ENCODE measurements at regions not wholly inside any gene's neighbourhood (a gene's known extent, or its start where the extent isn't known, plus 50 kb on each side); places are given as distances from the start of the nearest gene placed in this dataset.

DNA sequence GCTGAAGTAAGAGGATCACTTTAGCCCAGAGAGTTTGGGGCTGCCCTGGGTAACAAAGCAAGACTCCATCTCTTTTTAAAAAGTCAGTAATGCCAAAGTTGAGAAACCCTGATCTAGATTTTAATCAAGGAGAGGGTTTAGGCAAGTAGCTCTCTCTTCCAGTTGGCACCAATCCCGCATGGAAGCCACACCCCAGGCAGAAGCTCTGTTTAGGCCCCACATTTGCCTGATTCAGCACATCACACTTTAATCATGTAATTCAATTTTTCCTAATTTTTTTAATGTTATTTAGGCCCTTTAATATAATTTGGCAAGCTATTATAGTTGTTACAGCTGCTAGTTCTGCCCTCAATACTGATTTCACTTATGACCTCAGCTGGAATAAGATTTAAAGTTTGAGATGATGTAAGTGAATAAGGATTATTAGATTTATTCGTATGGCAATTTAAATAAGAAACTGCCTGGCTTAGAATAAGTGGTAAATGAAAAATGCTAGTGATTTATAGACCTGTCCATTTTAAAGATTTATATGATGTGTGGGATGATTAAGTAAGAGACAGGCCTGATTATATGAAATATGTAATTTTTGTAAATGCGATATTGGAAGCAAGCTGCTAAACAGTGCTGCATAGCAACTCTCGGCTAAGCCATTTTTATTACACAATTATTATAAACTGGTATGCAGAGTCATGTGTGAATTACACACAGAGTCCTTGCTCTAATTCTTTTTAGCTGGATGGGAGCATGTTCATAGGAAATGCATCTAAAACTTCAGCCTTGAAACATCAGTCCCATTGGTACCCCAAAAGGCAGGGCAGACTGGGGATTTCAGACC is 80.2 kb upstream of the NFE2L3 start:
- no peaks in the 10 kb centered on the region for H3K4me1 ChIP-seq (ENCODE audit: control insufficient read depth in 2 of 2, insufficient read depth in 2 of 2, low read length in 2 of 2)
- no peaks in the 10 kb centered on the region for H4K20me1 ChIP-seq (ENCODE audit: control insufficient read depth, insufficient read depth, low read length, poor library complexity, severe bottlenecking)
- no peaks in the 10 kb centered on the region for H3K79me2 ChIP-seq (ENCODE audit: control insufficient read depth, insufficient read depth, low read length)
- POLR2A ChIA-PET = no interaction called here
- Mint-ChIP-seq H3K27me3 (peaks cover 25% of the 10 kb centered on the region), H3K4me3 (no peak overlapping the region), H3K27ac (no peak overlapping the region), H3K4me1 (no peaks in the 10 kb centered on the region), H3K9me3 (ENCODE audit: insufficient read depth) (no peaks in the 10 kb centered on the region)
- TF ChIP-seq CTCF (IDR thresholded peaks at IDR 0.05) = no peak
- no peak overlapping the region for H3K27ac ChIP-seq (ENCODE audit: low read length in 2 of 2)
- intact Hi-C loops (cut with micrococcal nuclease) = no loop called here
- DNase-seq = no peak
- H2AFZ ChIP-seq (ENCODE audit: insufficient read depth, low read depth, low read length, poor library complexity, severe bottlenecking) = no peak overlapping the region
- H3K4me2 ChIP-seq (replicated peaks; ENCODE audit: low read depth, low read length, poor library complexity, severe bottlenecking) = no peak overlapping the region
- CTCF ChIA-PET = interaction anchor here (1.4 kb wide), 1 partner anchor 14 kb away, joined by 3 read pairs; no protein-coding TSS in a partner anchor
- H3K9me3 ChIP-seq (ENCODE audit: control extremely low read depth in 1 of 3, control insufficient read depth in 2 of 3, insufficient read depth in 1 of 3, low read length in 2 of 3) = no peaks in the 10 kb centered on the region
- WGBS (ENCODE audit: insufficient coverage) = 100% methylated on average over 1 of the region's 4 CpGs
- no peak overlapping the region for H3K4me3 ChIP-seq (ENCODE audit: control extremely low read depth in 1 of 5, extremely low read depth in 1 of 5, insufficient read depth in 1 of 5, low read depth in 2 of 5, low read length in 4 of 5)
- ATAC-seq (ENCODE audit: low read depth) = no peak
- H3K9ac ChIP-seq (ENCODE audit: low read length) = no peak overlapping the region
- peaks cover 0 to 9% (median 2%) of the 10 kb centered on the region in 4 experiments for H3K27me3 ChIP-seq (replicated peaks in 1 of 4; ENCODE audit: control extremely low read depth in 1 of 4, control insufficient read depth in 3 of 4, insufficient read depth in 4 of 4, low read length in 3 of 4)
- no peaks in the 10 kb centered on the region for H3K36me3 ChIP-seq (replicated peaks in 1 of 2; ENCODE audit: control extremely low read depth in 1 of 2, control insufficient read depth in 1 of 2, extremely low read depth in 1 of 2, insufficient read depth in 2 of 2, low read length in 1 of 2)

DNA sequence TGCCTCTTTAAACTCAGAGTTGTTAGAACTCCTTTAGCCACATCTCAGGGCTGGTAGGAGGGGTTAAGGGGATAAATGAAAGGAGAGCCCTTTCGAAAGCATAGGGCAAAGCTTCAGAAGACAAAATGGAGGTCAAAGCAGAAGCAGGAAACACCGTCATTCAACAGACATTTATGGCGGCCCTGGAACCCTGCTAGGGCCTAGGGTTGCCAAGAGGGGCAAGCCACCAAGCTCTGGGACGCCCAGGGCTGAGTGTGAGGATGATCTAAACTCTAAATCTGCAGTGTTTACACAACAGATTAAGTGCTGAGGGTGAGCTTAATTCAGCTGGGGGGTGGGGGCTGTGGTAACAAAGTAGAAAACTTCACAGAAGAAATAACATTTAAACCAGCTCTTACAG is 79.0 kb upstream of the NFE2L3 start:
- Histone ChIP-seq H2AFZ (ENCODE audit: insufficient read depth, low read depth, low read length, poor library complexity, severe bottlenecking) (no peak overlapping the region), H3K79me2 (ENCODE audit: control insufficient read depth, insufficient read depth, low read length) (no peaks in the 10 kb centered on the region), H3K27ac (ENCODE audit: low read length in 2 of 2) (no peak overlapping the region), H3K9me3 (ENCODE audit: control extremely low read depth in 1 of 3, control insufficient read depth in 2 of 3, insufficient read depth in 1 of 3, low read length in 2 of 3) (no peaks in the 10 kb centered on the region), H3K36me3 (replicated peaks in 1 of 2; ENCODE audit: control extremely low read depth in 1 of 2, control insufficient read depth in 1 of 2, extremely low read depth in 1 of 2, insufficient read depth in 2 of 2, low read length in 1 of 2) (no peaks in the 10 kb centered on the region), H3K27me3 (replicated peaks in 1 of 4; ENCODE audit: control extremely low read depth in 1 of 4, control insufficient read depth in 3 of 4, insufficient read depth in 4 of 4, low read length in 3 of 4) (peaks cover 0 to 17% (median 7%) of the 10 kb centered on the region in 4 experiments), H3K4me3 (ENCODE audit: control extremely low read depth in 1 of 5, extremely low read depth in 1 of 5, insufficient read depth in 1 of 5, low read depth in 2 of 5, low read length in 4 of 5) (no peak overlapping the region), H3K4me2 (replicated peaks; ENCODE audit: low read depth, low read length, poor library complexity, severe bottlenecking) (no peak overlapping the region), H3K9ac (ENCODE audit: low read length) (no peak overlapping the region), H4K20me1 (ENCODE audit: control insufficient read depth, insufficient read depth, low read length, poor library complexity, severe bottlenecking) (no peaks in the 10 kb centered on the region), H3K4me1 (ENCODE audit: control insufficient read depth in 2 of 2, insufficient read depth in 2 of 2, low read length in 2 of 2) (no peaks in the 10 kb centered on the region)
- no peak overlapping the region for H3K27ac Mint-ChIP-seq
- WGBS (ENCODE audit: insufficient coverage) = 93% methylated on average over 4 of the region's 4 CpGs
- peaks cover 27% of the 10 kb centered on the region for H3K27me3 Mint-ChIP-seq
- H3K4me3 Mint-ChIP-seq = no peak overlapping the region
- ChIA-PET CTCF (no interaction called here), POLR2A (no interaction called here)
- intact Hi-C loops (cut with micrococcal nuclease) = no loop called here
- H3K9me3 Mint-ChIP-seq (ENCODE audit: insufficient read depth) = no peaks in the 10 kb centered on the region
- no peak for DNase-seq
- no peak for TF ChIP-seq EZH2 (IDR thresholded peaks at IDR 0.05; ENCODE audit: borderline replicate concordance, insufficient read depth, low read depth, low read length, poor library complexity, severe bottlenecking)
- no peak for TF ChIP-seq CTCF (IDR thresholded peaks at IDR 0.05)
- H3K4me1 Mint-ChIP-seq = no peaks in the 10 kb centered on the region
- ATAC-seq (ENCODE audit: low read depth) = no peak
